Activated T-helper 1 cell treated with anti-CD3 and anti-CD28 coated beads, Interleukin-2, amount 50 U/mL, for 16 hours (primary cell): ENCODE measurements at regions not wholly inside any gene's neighbourhood (a gene's known extent, or its start where the extent isn't known, plus 50 kb on each side); places are given as distances from the start of the nearest gene placed in this dataset.

Source experiments
- DNase-seq, 2 donors: peaks; one replicate each; pipeline ENCODE4 v3.0.0-alpha.2; 2020; ENCODE audit warnings: low read depth in 1 of 2, low spot score in 1 of 2

GRCh38 chr9:126125577-126125976, 201.1 kb upstream of the MVB12B start:
- DNase-seq = no peak

DNA sequence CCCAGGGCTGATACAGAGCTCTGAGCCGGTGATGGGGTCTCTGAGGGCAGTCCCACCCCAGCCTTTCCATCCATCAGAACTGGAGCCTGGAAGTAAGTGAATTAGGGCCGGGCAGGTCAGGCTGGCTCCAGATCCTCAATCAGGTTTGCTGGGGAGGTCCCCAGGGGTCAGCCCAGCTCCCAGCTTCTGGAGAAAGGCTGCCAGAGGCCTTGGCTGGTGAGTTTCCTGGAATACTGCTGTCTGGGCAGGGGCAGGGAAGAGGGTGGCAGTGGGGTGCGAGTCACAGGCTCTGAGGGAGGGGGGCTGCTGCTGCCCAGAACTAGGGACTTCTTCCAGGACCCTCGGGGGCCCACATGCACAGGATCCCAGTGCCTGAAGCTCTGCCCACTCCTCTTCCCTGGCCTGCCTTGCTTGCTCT, 200.6 kb upstream of the MVB12B start:
- no peak for DNase-seq

DNA sequence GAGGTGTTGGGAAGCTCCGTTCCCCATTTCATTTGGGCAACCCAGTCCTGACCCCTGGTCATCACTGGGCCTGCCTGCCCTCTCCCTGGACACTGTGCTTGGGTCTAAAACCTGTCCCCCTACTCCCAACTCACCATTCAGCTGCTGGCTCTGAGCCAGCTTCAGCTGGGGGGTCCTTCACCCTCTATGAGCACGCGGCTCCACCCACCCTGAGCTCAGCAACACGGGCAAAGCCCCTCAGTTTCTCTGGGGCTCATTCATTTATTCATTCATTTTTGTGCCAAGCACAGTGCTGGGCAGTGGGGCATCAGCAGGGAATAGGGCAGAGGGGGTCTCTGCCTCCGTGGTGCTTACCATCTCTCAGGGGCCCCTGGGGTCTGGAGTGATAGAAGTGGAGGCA, 199.8 kb upstream of the MVB12B start:
- DNase-seq = no peak

DNA sequence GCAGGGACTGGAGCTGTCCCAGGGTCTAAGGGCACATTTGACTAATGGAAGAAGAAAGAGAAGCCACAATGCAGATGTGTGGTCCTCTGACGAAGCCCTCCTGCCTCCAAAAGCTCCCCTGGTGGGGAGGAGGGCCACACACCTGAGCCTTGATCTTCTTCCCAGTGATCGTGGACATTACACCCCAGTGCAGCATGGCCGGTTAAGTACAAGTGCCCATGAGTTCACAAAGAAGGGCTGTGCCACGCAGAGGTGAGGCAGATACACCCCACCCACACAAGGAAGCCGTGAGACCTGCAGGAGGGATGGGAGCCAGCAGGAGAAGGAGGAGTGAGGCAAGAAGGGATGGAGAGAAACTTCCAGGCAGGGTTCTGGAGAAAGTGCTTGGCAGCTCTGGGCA, 199.0 kb upstream of the MVB12B start:
- no peak for DNase-seq

DNA sequence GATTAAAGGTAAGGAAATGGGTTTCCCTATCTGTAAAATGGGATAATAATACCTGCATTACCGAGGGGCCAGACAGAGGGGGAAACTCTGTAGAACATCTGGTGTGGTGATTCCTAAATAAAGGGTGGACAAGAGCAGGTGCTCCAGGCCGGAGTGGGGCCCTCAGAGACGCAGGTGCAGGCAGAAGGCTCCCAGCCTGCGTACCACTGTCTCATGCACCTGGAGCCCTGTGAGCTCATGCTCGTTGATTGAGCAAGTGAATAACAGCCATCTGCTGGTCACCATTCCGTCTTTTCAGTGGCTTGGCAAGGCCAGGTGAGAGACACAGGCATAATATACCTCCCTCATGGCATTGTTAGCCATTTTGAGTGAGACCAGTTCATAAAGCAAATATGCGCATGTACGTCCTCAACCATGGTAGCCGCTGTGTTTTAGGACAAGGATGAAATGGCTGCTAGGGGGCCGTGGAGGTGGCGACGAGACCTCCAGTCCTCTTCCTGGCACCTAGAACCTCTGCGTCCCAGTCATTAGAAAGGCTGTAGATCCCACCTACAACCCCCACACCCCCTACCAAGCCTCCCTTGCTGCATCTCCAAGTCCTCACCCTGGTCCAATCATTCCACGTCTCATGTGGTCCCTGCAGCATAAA, 198.0 kb upstream of the MVB12B start:
- no peak for DNase-seq

- no peak for DNase-seq
These were observed 195.3 kb upstream of the MVB12B start for GRCh38 chr9:126131066-126132010.

DNA sequence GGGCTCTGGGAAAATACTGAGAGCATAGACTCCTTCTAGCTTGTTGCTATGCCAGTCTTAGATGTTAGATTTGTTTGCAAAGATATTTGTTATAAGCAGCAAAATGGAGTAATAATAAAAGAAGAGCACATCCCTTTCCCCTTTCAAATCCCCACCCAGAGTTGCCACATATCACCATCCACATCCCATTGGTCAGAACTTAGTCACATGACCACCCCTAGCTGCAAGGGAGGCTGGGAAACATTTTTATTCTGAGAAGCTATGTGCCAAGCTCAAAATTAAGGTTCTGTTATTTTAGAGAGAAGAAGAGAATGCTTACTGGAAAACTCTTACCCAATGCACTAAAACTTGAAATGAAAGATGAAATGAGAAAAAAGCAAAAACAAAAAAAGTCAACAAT, 193.9 kb upstream of the MVB12B start:
- DNase-seq = no peak

DNA sequence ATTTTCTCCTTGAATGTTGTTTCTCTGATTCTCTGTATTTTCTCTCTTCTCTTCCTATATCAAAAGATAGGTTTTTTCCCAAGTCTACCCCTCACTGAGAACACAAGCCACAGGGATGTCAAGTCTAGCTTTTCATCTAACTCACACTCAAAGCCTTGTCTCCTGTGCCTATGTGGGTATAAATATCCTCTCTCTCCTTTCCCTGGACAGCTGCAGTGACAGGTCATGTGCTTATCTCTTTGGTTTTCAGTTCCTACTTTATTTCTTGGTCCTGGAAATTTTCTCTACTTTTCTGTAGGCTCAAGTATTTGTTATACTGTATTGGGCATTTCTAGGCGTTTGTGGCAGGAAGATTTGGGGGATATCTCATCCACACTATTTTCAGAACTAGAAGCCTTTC, 182.4 kb upstream of the MVB12B start:
- DNase-seq = no peak

- DNase-seq = no peak
These were observed 181.8 kb upstream of the MVB12B start for GRCh38 chr9:126144603-126145456.

- no peak for DNase-seq
These were observed 180.8 kb upstream of the MVB12B start for GRCh38 chr9:126145887-126146253.

- no peak for DNase-seq
These were observed 180.1 kb upstream of the MVB12B start for GRCh38 chr9:126146254-126147145.

GRCh38 chr9:126147186-126147935, 179.3 kb upstream of the MVB12B start:
- no peak for DNase-seq

GRCh38 chr9:126147936-126148870, 178.4 kb upstream of the MVB12B start:
- no peak for DNase-seq

- no peak for DNase-seq
These were observed 177.6 kb upstream of the MVB12B start for GRCh38 chr9:126148994-126149393.

DNA sequence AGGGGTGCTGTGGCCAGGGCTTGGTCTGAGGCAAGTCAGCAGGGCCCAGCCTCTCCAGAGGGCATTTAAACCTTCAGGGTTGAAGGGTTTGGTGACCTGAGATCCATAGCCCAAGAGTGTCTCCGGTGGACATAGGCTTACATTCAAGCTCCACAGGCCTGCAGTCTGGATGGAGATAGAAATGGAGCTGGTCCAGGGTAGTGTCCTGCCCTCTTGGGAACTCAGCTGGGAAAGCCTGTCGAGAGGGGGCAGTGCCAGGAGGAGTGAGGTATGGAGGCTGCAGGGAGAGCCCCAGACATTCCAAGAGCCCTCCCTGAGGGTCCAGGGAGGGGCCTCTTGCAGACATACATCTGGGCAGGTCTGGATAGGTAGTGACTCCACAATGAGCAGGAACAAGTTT, 177.0 kb upstream of the MVB12B start:
- no peak for DNase-seq

DNA sequence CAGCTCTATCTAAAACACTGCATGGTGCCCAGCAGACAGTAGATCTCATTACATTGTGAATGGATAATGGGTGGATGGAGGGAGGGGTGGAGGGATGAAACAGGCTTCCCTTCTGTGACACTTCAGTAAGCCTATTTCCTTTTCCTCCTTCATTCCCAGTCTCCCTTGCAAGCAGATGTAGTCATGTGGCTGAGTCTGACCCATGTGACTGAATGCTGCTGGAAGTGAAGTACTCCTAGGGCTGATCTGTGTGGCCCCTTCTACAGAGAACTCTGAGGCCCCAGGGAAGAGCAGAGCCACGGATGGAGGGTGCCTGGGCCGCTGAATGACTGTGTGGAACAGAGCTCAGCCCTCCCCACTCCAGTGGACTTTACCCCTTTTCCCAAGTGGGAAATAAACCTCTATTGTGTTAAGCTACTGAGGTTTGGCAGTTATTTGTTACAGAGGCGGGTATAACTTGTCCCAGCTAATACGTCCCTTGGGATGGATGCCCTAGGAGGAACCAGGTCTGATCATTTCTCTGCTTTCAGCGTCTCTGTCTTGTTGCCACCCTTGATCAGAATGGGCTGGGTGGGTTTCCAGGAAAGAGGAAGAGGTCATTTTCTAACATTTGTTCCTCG, 176.1 kb upstream of the MVB12B start:
- DNase-seq = no peak

- no peak for DNase-seq
These were observed 175.5 kb upstream of the MVB12B start for GRCh38 chr9:126151031-126151685.

DNA sequence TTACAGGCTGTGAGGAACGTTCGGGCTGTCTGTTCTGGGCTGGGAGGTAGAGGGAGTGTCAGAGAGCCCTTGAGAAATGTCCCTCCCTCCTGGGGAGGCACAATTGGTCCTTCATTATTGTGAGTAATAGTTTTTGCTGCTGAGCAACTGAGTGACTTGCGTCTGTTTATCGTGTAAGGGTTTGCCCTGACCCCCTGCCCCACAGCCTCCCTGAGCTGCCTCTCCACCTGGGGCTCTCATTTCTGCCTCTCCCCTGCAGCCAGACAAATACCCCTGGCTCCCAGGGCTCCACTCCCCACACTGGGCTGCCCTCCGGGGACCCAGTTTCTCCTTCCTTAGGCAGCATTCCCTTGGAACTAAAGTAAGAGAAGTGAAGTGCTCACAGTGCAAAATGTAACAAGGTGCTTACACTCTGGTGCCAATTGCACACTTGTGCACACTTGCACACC, 174.9 kb upstream of the MVB12B start:
- no peak for DNase-seq
